Fibroblast of lung (primary cell): ENCODE measurements at regions not wholly inside any gene's neighbourhood (a gene's known extent, or its start where the extent isn't known, plus 50 kb on each side); places are given as distances from the start of the nearest gene placed in this dataset.

Source experiments
- EZH2 ChIP-seq: IDR thresholded peaks from 2 replicates; pipeline ENCODE4 v1.5.1; 2012; ENCODE audit warnings: low read length, control low read depth, mild to moderate bottlenecking; ENCODE audit errors: missing control alignments
- TF ChIP-seq, protein P1 (sequence below), 2 donors: IDR thresholded peaks in 1 of 2; conservative IDR thresholded peaks in 1 of 2; 1 replicate in 1 of 2; 2 replicates in 1 of 2; pipeline ENCODE4 v1.5.1; 2011 to 2012; ENCODE audit warnings: low read length in 2 of 2, control low read depth in 1 of 2, inconsistent platforms in 1 of 2, low read depth in 1 of 2, mild to moderate bottlenecking in 1 of 2

DNA sequence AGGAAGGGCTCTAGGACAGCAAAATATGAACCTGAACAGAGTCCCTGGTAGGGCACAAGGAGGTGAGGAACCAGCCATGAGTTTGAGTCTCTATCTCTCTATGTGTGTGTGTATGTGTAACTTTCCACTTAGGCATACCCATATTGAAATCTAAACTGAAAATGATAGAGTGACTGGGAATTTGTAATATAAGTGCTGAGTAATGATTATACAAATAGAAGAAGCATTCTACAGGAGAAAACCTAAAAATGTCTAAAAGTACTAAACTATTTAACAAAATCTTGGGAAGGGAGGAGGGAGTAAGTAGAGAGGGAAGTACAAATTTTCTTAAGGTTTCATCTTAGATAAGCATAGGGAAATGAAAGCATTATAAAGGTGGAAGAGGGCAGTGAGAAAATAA lies 97.1 kb upstream of the ZC3H12C start:
- TF ChIP-seq EZH2, result no peak
- TF ChIP-seq, protein P1, sequence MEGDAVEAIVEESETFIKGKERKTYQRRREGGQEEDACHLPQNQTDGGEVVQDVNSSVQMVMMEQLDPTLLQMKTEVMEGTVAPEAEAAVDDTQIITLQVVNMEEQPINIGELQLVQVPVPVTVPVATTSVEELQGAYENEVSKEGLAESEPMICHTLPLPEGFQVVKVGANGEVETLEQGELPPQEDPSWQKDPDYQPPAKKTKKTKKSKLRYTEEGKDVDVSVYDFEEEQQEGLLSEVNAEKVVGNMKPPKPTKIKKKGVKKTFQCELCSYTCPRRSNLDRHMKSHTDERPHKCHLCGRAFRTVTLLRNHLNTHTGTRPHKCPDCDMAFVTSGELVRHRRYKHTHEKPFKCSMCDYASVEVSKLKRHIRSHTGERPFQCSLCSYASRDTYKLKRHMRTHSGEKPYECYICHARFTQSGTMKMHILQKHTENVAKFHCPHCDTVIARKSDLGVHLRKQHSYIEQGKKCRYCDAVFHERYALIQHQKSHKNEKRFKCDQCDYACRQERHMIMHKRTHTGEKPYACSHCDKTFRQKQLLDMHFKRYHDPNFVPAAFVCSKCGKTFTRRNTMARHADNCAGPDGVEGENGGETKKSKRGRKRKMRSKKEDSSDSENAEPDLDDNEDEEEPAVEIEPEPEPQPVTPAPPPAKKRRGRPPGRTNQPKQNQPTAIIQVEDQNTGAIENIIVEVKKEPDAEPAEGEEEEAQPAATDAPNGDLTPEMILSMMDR (conservative IDR thresholded peaks at IDR 0.05 in 1 of 2, IDR thresholded peaks at IDR 0.05 in 1 of 2; ENCODE audit: low read depth in 1 of 2, low read length in 2 of 2), result no peak
